ENCODE measurements at regions not wholly inside any gene's neighbourhood (a gene's known extent, or its start where the extent isn't known, plus 50 kb on each side); places are given as distances from the start of the nearest gene placed in this dataset.

DNA sequence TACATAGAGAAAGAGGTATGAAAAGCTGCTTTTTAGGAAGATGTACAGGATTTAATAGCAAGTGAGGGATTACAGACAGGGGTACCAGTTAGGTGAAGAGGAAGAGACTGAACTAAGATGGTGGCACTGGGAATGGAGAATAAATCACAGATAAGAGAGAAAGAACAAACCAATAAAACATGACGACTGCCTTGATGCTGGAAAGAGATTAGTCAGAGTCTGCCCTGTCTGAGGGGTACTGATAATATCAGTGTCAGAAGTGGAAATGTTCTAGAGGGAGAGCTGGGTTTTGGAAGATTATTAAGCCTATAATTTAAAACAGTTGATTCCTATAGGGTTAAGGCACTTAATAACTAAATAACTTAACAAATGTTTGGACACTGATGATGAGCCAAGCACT, 77.7 kb downstream of the NR2F1 start:
- TF ChIP-seq, protein P1, sequence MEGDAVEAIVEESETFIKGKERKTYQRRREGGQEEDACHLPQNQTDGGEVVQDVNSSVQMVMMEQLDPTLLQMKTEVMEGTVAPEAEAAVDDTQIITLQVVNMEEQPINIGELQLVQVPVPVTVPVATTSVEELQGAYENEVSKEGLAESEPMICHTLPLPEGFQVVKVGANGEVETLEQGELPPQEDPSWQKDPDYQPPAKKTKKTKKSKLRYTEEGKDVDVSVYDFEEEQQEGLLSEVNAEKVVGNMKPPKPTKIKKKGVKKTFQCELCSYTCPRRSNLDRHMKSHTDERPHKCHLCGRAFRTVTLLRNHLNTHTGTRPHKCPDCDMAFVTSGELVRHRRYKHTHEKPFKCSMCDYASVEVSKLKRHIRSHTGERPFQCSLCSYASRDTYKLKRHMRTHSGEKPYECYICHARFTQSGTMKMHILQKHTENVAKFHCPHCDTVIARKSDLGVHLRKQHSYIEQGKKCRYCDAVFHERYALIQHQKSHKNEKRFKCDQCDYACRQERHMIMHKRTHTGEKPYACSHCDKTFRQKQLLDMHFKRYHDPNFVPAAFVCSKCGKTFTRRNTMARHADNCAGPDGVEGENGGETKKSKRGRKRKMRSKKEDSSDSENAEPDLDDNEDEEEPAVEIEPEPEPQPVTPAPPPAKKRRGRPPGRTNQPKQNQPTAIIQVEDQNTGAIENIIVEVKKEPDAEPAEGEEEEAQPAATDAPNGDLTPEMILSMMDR (IDR thresholded peaks at IDR 0.05): no peak
- TF ChIP-seq POLR2A (IDR thresholded peaks at IDR 0.05): no peak
